HepG2 (cell line): ENCODE measurements at regions not wholly inside any gene's neighbourhood (a gene's known extent, or its start where the extent isn't known, plus 50 kb on each side); places are given as distances from the start of the nearest gene placed in this dataset.

Experiments
- CTCF ChIP-seq: sonication (generic); formaldehyde crosslinking; IDR thresholded peaks from 2 replicates; pipeline ENCODE4 v1.5.0; 2020; ENCODE audit warnings: mild to moderate bottlenecking, missing genetic modification reagents, moderate library complexity
- FOXK1 ChIP-seq: sonication (generic); formaldehyde crosslinking; IDR thresholded peaks from 2 replicates; pipeline ENCODE4 v1.4.0; 2020; ENCODE audit warnings: low read depth, missing genetic modification reagents, borderline replicate concordance
- NFE2L1 ChIP-seq: sonication (generic); formaldehyde crosslinking; IDR thresholded peaks from 2 replicates; pipeline ENCODE4 v1.4.0; 2020; ENCODE audit warnings: missing genetic modification reagents, mild to moderate bottlenecking, borderline replicate concordance
- PHF21A ChIP-seq: sonication (generic); formaldehyde crosslinking; IDR thresholded peaks from 2 replicates; pipeline ENCODE4 v1.5.0; 2020; ENCODE audit warnings: mild to moderate bottlenecking, missing genetic modification reagents
- PHF8 ChIP-seq: sonication (generic); formaldehyde crosslinking; IDR thresholded peaks from 2 replicates; pipeline ENCODE4 v1.5.0; 2020; ENCODE audit warnings: missing genetic modification reagents
- POLR2A ChIP-seq, 2 experiments: IDR thresholded peaks; 2 replicates each; pipeline ENCODE4 v1.6.1; 2011; ENCODE audit warnings: low read depth in 2 of 2, low read length in 2 of 2, mild to moderate bottlenecking in 1 of 2, moderate library complexity in 1 of 2; ENCODE audit not compliant: insufficient read depth in 1 of 2
- TMF1 ChIP-seq: sonication (generic); formaldehyde crosslinking; IDR thresholded peaks from 2 replicates; pipeline ENCODE4 v1.8.1; 2022; ENCODE audit warnings: low read depth, missing genetic modification reagents
- ZNF652 ChIP-seq: IDR thresholded peaks from 2 replicates; pipeline ENCODE4 v1.6.1; 2016; ENCODE audit warnings: low read depth, borderline replicate concordance

GRCh38 chr17:49906531-49907136, 58.8 kb upstream of the TAC4 start:
- TF ChIP-seq FOXK1 (CRISPR knock-in tag), result no peak
- no peak for TF ChIP-seq NFE2L1
- TF ChIP-seq CTCF (CRISPR knock-in tag), result no peak
- TF ChIP-seq TMF1, result no peak
- TF ChIP-seq PHF21A (CRISPR knock-in tag), result no peak
- no peak for TF ChIP-seq POLR2A (IDR thresholded peaks at IDR 0.05; ENCODE audit: insufficient read depth in 1 of 2, low read depth in 2 of 2, low read length in 2 of 2)
- no peak for TF ChIP-seq ZNF652 (CRISPR knock-in tag)
- no peak for TF ChIP-seq PHF8 (CRISPR knock-in tag)
